ENCODE measurements at regions not wholly inside any gene's neighbourhood (a gene's known extent, or its start where the extent isn't known, plus 50 kb on each side); places are given as distances from the start of the nearest gene placed in this dataset.

DNA sequence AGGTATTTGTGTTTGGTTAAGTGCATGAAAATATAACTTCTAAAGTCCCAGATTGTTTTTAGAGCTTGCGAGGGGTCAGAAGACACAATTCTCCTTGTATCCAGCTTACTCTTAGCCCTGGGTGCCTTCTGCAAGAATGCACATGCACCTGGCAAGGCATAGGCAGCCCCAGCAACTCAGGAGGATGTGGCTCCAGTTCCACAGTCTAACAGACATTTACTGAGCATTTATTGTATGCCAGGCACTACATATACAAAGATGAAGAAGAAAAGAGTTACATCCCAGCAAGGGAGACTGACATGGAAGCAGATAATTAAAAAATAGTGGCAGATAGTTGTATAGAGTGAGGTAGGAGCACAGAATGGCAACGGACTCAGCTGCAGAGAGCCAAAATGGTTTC is 101.1 kb upstream of the FRY start:
- no peak for DNase-seq

GRCh38 chr13:31930901-31931522 is 100.6 kb upstream of the FRY start:
- no peak for DNase-seq

- no peak for DNase-seq
Observed at GRCh38 chr13:31937436-31937835, 94.1 kb upstream of the FRY start.

- no peak for DNase-seq
Observed at GRCh38 chr13:31940076-31940475, 91.5 kb upstream of the FRY start.

- DNase-seq = no peak
Observed at GRCh38 chr13:31943591-31943990, 88.0 kb upstream of the FRY start.

GRCh38 chr13:31944262-31945160 is 87.1 kb upstream of the FRY start:
- DNase-seq = no peak

GRCh38 chr13:31945202-31945961 is 86.2 kb upstream of the FRY start:
- no peak for DNase-seq

GRCh38 chr13:31946091-31946770 is 85.3 kb upstream of the FRY start:
- no peak for DNase-seq

- no peak for DNase-seq
Observed at GRCh38 chr13:31947105-31947504, 84.5 kb upstream of the FRY start.

DNA sequence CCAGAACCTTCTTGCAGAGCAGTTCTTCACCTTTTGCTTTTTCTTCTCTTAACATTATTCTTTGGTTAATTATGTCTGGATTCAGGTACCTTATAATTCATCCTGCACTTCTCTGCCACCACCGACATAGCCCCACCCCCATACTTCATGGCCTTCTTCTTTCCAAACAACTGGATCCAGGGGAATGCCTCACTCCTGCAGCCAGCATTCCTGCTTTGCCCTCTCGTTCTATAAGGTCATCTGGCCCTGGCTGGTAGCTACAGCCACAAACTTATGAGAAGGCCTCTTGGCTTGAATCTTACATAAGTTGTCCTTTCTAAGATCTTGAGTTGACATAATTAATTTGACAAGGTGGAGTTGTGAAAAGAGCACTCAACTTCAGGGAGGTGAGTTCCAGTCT is 84.1 kb upstream of the FRY start:
- DNase-seq = no peak

DNA sequence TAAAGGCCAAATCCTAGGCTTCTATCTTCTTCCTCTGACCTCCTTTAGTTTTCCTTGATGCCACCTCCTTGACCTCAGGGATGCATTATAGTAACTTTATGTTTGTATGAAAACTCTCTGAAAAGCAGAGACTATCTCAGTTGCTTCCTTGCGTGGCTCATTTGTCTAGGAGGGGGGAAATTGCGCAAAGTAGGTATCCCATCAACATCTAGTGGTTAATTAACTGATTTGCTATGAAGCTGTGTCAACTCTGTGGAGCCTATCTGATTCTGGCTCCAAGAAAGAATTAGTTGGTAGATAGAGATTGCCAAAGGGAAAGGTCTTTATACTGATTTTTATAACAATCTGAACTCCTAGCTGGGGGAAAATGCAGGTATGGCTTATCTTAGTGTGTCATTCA is 82.1 kb upstream of the FRY start:
- DNase-seq = no peak

DNA sequence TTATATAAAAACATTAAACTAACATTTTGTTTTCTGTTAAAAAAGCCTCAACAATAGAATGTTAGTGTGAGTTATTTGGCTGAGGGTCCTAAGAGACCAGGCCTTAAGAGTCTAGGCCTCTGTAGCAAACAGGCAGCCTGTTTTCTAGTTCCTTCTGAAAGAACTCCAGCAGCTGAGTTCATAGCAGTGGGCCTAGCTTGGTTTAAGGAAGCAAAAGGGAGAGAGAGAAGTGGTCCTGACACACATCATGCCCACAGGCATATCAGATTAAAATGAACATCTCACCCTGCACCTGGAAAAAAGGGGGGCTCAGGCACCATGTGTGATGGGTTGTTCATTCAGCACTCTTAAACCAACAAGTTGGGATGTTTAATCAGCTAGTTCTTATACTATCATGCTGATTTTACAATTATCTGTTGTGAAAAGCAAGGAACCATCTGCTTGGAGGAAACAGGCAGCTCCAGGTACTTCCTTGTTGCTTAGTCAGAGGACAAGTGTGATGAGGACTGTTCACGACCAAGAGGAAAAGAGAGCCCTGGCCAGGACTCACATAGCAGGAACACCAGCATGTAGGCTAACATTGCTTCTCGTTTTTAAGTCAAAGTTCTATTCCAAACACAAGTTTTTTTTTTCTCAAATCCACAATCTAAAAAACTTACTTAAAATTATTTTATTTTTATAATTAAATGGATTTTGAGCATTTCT is 81.3 kb upstream of the FRY start:
- DNase-seq = no peak

DNA sequence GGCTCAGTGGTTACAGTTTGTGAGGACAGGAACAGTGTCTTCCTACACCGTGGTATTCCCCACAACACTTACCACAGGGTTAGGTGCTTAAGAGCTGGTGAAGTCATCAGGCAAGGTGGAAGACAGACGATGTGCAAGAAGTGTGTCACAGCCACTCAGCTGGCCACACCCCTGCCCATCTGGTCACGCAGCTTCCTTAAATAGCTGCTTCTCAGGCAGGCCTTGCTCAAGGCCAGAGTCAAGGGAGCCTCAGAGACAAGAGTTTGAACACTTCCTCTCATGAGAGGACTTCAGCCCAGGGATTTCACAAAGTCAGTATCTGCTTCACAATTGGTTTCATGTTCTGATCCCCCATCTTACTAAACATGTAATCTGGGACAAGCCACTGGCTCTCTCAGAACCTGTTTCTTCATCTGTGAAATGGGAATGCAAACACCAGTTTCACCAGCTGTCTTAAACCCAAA is 80.3 kb upstream of the FRY start:
- DNase-seq = no peak

DNA sequence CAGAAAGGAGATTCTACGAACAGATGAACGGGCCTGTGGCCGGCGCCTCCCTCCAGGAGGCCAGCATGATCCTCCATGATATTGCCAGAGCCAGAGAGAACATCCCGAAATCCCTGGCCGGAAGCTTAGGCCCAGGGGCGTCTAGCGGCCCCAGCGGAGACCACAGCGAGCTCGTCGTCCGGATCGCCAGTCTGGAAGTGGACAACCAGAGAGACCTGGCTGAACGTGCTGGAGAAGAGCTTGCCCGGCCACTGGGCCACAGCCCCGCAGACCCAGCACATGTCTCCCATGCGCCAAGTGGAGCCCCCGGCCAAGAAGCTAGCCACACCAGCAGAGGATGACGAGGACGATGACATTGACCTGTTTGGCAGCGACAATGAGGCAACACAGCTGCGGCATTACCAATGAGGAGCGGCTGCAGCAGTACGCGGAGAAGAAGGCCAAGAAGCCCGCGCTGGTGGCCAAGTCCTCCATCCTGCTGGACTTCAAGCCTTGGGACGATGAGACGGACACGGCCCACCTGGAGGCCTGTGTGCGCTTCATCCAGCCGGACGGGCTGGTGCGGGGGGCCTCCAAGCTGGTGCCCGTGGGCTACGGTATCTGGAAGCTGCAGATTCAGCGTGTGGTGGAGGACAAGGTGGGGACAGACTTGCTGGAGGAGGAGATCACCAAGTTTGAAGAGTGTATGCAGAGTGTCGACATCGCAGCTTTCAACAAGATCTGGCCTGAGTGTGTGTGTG is 78.8 kb upstream of the FRY start:
- DNase-seq = no peak

DNA sequence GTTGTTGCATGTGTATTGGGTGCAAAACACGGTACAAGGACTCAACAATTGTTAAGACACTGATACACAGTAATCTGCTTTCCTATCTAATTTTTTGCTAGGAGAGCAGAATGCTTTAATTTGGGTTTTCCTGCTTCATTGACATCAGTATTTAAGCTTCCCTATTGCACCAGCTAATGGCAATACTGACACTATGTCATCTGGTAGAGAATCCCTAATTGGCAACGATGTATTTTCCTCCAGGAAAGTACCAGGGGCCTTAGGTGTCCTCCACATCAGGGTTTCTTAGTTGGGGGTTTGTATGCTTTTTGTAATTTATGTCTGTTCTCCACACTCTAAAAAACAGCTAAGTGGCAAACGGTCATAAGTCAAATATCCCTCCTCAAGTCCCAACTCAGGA is 76.5 kb upstream of the FRY start:
- DNase-seq = no peak

- no peak for DNase-seq
Observed at GRCh38 chr13:31955741-31956140, 75.8 kb upstream of the FRY start.

DNA sequence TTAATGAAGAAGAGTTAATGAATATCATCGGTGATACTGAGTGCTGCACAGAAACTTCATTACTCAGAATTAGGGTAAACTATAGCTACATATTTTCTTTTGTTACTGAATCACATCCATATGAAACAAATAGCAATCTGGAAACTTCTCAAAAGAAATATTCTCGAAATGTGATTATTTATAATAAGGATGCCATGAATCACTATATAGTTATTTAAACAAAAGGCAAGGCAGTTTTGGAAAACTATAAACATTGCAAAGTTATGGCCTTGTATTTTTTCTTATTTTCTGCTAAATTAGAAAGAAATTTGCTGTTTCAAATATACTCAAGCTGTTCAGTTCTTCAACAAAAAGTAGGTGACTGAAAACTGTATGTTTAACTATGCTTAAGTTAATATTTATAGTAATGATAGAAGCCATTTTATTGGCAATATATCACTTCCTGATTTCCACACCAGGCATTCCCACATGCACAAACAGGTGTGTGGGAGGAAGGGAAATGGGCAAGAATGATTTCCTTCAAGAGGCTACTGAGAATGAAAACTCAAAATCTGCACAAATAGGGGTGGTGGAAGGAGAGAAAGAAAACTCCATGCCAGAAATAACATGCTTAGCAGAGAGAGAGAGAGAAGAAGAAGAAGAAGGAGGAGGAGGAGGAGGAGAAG is 74.5 kb upstream of the FRY start:
- no peak for DNase-seq

GRCh38 chr13:31957772-31958171 is 73.8 kb upstream of the FRY start:
- no peak for DNase-seq

DNA sequence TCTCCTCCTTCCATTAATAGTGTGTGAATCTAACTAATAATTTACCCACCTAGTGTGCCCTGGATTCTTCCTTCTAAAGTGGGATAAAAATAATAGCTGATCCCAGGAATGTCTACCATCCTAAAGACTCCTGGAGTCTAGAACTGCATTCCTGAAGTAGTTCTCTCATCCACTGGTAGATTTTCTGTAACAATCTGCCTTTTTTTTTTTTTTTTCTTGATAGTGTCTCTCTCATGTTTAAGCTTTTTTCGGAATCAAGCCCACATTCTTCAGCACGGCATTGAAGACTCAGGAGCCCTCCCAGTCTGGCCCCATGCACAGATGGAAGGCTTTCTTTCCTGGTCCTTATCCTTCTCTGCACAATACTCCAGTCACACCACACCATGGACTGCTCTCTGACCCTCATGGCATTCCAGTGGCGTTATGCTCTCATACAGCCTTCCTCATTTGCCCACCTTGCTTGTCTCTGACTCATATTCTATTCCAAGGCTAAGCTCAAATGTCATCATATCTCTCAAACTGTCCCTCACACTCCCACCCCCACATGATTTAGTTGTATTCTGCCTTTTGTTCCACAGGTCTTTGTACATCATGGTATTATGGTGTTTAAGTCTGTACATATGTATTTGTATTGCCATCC is 68.7 kb upstream of the FRY start:
- no peak for DNase-seq

DNA sequence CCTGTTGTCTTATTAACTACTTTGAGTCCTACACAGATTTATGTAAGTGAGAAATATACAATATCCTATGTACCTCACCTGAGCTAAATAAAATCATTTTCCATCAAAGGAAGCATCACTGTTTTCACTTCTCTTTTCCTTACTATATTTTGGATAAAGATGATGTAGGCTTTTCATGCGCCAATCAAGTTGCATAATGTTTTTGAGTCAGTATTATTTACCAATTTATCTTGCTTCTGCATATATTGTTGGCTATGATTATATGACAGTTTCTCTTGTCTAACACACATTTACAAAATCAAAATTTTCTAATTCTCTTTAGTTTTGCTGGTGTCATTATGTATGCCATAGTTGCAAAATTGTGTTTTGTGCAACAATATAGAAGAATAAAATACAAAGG is 67.9 kb upstream of the FRY start:
- no peak for DNase-seq

DNA sequence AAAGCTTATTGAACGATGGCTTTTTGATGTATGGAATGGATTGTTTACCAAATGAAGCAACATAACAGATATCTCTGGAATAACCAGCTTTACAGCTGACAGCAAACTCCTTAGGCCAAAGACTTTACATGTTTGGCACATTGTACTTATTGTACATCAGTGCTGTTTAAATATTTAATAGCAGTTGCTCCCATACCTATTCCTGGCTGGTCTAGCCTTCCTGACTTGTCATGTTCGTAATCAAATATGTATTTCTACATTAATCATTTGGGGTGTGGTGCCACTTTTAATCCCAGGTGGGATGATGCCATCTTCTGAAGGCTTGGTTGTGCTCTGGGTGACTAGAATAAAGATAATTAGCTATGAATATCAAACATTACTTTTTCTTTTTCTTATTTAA is 67.4 kb upstream of the FRY start:
- DNase-seq = no peak
